Retina (tissue), 1 donor: ENCODE measurements at regions not wholly inside any gene's neighbourhood (a gene's known extent, or its start where the extent isn't known, plus 50 kb on each side); places are given as distances from the start of the nearest gene placed in this dataset.
"Not testable (repeated sequence)": the region's sequence is repeated elsewhere in the genome, so short reads cannot be mapped to it uniquely, and the experiment has no call there.

Experiments used
- DNase-seq: peaks from one replicate; pipeline ENCODE4 v3.0.0-alpha.2; 2016

- no peak for DNase-seq
Observed at GRCh38 chr3:137820366-137820765, 56.3 kb downstream of the SOX14 start.

GRCh38 chr3:137835096-137835495, 71.0 kb downstream of the SOX14 start:
- DNase-seq: peak; percentile 70

- no peak for DNase-seq
Observed at GRCh38 chr3:137845194-137845593, 81.1 kb downstream of the SOX14 start.

GRCh38 chr3:137845666-137846065, 81.6 kb downstream of the SOX14 start:
- DNase-seq: no peak

GRCh38 chr3:137852391-137852830, 88.3 kb downstream of the SOX14 start:
- peak; percentile 89 for DNase-seq

GRCh38 chr3:137854533-137855261, 90.6 kb downstream of the SOX14 start:
- peak; percentile 59 for DNase-seq

GRCh38 chr3:137866001-137866400, 101.9 kb downstream of the SOX14 start:
- no peak for DNase-seq

- DNase-seq: no peak
Observed at GRCh38 chr3:137866933-137867332, 102.8 kb downstream of the SOX14 start.

- no peak for DNase-seq
Observed at GRCh38 chr3:137867611-137868010, 103.5 kb downstream of the SOX14 start.

- DNase-seq: no peak
Observed at GRCh38 chr3:137869022-137869421, 104.9 kb downstream of the SOX14 start.

GRCh38 chr3:137872589-137872988, 108.5 kb downstream of the SOX14 start:
- DNase-seq: not testable (repeated sequence)

- not testable (repeated sequence) for DNase-seq
Observed at GRCh38 chr3:137896842-137897241, 113.1 kb upstream of the CLDN18 start.

GRCh38 chr3:137906985-137907649, 102.8 kb upstream of the CLDN18 start:
- no peak for DNase-seq

- DNase-seq: no peak
Observed at GRCh38 chr3:137924628-137925027, 85.3 kb upstream of the CLDN18 start.

GRCh38 chr3:137925080-137925479, 84.9 kb upstream of the CLDN18 start:
- DNase-seq: no peak

GRCh38 chr3:137926991-137927390, 83.0 kb upstream of the CLDN18 start:
- no peak for DNase-seq

- DNase-seq: no peak
Observed at GRCh38 chr3:137930976-137931375, 79.0 kb upstream of the CLDN18 start.

- no peak for DNase-seq
Observed at GRCh38 chr3:137938876-137939275, 71.1 kb upstream of the CLDN18 start.

GRCh38 chr3:137944593-137944992, 65.4 kb upstream of the CLDN18 start:
- DNase-seq: no peak

GRCh38 chr3:137946356-137946973, 63.5 kb upstream of the CLDN18 start:
- DNase-seq: peak; percentile 71

- DNase-seq: no peak
Observed at GRCh38 chr3:137947117-137947516, 62.8 kb upstream of the CLDN18 start.

- DNase-seq: no peak
Observed at GRCh38 chr3:137948400-137949072, 61.4 kb upstream of the CLDN18 start.

GRCh38 chr3:137958636-137959035, 51.3 kb upstream of the CLDN18 start:
- DNase-seq: no peak
